H9 (cell line): ENCODE measurements at regions not wholly inside any gene's neighbourhood (a gene's known extent, or its start where the extent isn't known, plus 50 kb on each side); places are given as distances from the start of the nearest gene placed in this dataset.

ENCODE experiments used
- DNase-seq: peaks from one replicate; pipeline ENCODE4 v3.0.0-alpha.2; 2017
- H2AFZ ChIP-seq: one replicate; pipeline ENCODE4 v1.6.1; 2013; ENCODE audit warnings: mild to moderate bottlenecking, low read length, control low read depth, moderate library complexity
- H2AK5ac ChIP-seq: 2 replicates; pipeline ENCODE4 v1.6.1; 2013; ENCODE audit warnings: low read length, control low read depth, mixed read lengths; ENCODE audit not compliant: insufficient read length
- H2BK120ac ChIP-seq: one replicate; pipeline ENCODE4 v1.6.1; 2013; ENCODE audit warnings: low read depth, mild to moderate bottlenecking, low read length, control low read depth, inconsistent platforms; ENCODE audit not compliant: poor library complexity, severe bottlenecking
- H2BK12ac ChIP-seq: 2 replicates; pipeline ENCODE4 v1.6.1; 2013; ENCODE audit warnings: low read length, control low read depth, mixed read lengths, low read depth; ENCODE audit not compliant: insufficient read length
- H2BK15ac ChIP-seq: 2 replicates; pipeline ENCODE4 v1.6.1; 2013; ENCODE audit warnings: low read depth, low read length, control low read depth
- H2BK20ac ChIP-seq: one replicate; pipeline ENCODE4 v1.6.1; 2013; ENCODE audit warnings: low read depth, mild to moderate bottlenecking, low read length, control low read depth, inconsistent platforms; ENCODE audit not compliant: poor library complexity, severe bottlenecking
- H2BK5ac ChIP-seq: 2 replicates; pipeline ENCODE4 v1.6.1; 2013; ENCODE audit warnings: low read length, control low read depth, mixed read lengths; ENCODE audit not compliant: insufficient read length
- H3K14ac ChIP-seq: 2 replicates; pipeline ENCODE4 v1.6.1; 2013; ENCODE audit warnings: low read length, control low read depth; ENCODE audit not compliant: insufficient read depth
- H3K18ac ChIP-seq: 2 replicates; pipeline ENCODE4 v1.6.1; 2013; ENCODE audit warnings: low read depth, mild to moderate bottlenecking, mixed read lengths, low read length, control low read depth; ENCODE audit not compliant: insufficient read length
- H3K23ac ChIP-seq: 2 replicates; pipeline ENCODE4 v1.6.1; 2013; ENCODE audit warnings: low read length, control low read depth, mixed read lengths, low read depth; ENCODE audit not compliant: insufficient read length
- H3K23me2 ChIP-seq: 2 replicates; pipeline ENCODE4 v1.6.1; 2013; ENCODE audit warnings: low read depth, mild to moderate bottlenecking, mixed read lengths, low read length, control low read depth; ENCODE audit not compliant: insufficient read length, poor library complexity, severe bottlenecking
- H3K27ac ChIP-seq: 2 replicates; pipeline ENCODE4 v1.5.1; 2013; ENCODE audit warnings: low read length, control low read depth, mixed read lengths, low read depth; ENCODE audit not compliant: insufficient read length
- H3K27me3 ChIP-seq: 2 replicates; pipeline ENCODE4 v1.6.1; 2013; ENCODE audit warnings: low read length, control low read depth, inconsistent platforms; ENCODE audit not compliant: insufficient read depth
- H3K4ac ChIP-seq: 2 replicates; pipeline ENCODE4 v1.6.1; 2013; ENCODE audit warnings: low read depth, mild to moderate bottlenecking, control low read depth, inconsistent platforms, low read length, moderate library complexity
- H3K4me1 ChIP-seq: 2 replicates; pipeline ENCODE4 v1.6.1; 2013; ENCODE audit warnings: low read length, control low read depth, inconsistent platforms; ENCODE audit not compliant: insufficient read depth
- H3K4me2 ChIP-seq: 2 replicates; pipeline ENCODE4 v1.6.1; 2013; ENCODE audit warnings: low read length, control low read depth, mixed read lengths; ENCODE audit not compliant: insufficient read length, insufficient read depth
- H3K56ac ChIP-seq: 2 replicates; pipeline ENCODE4 v1.6.1; 2013; ENCODE audit warnings: low read depth, mild to moderate bottlenecking, mixed read lengths, low read length, control low read depth; ENCODE audit not compliant: insufficient read length
- H3K79me1 ChIP-seq: 2 replicates; pipeline ENCODE4 v1.6.1; 2013; ENCODE audit warnings: low read depth, mild to moderate bottlenecking, moderate library complexity, low read length, control low read depth, inconsistent platforms; ENCODE audit not compliant: insufficient read depth, poor library complexity, severe bottlenecking
- H3K79me2 ChIP-seq: 2 replicates; pipeline ENCODE4 v1.6.1; 2013; ENCODE audit warnings: low read length, control low read depth, inconsistent platforms; ENCODE audit not compliant: insufficient read depth
- H3K9ac ChIP-seq: 2 replicates; pipeline ENCODE4 v1.6.1; 2013; ENCODE audit warnings: low read length, control low read depth, mixed read lengths; ENCODE audit not compliant: insufficient read length; ENCODE audit errors: extremely low read depth
- H3K9me3 ChIP-seq: one replicate; pipeline ENCODE4 v1.6.1; 2013; ENCODE audit warnings: low read depth, low read length, inconsistent platforms; ENCODE audit not compliant: control insufficient read depth
- H3T11ph ChIP-seq: one replicate; pipeline ENCODE4 v1.6.1; 2013; ENCODE audit warnings: mild to moderate bottlenecking, low read length, control low read depth, inconsistent platforms
- H4K20me1 ChIP-seq: one replicate; pipeline ENCODE4 v1.6.1; 2013; ENCODE audit not compliant: control insufficient read depth, insufficient read length, insufficient read depth
- H4K5ac ChIP-seq: 2 replicates; pipeline ENCODE4 v1.6.1; 2013; ENCODE audit warnings: low read depth, mild to moderate bottlenecking, mixed read lengths, low read length, control low read depth; ENCODE audit not compliant: insufficient read length
- H4K8ac ChIP-seq: replicated peaks from 2 replicates; pipeline ENCODE4 v1.6.1; 2013; ENCODE audit warnings: low read length, control low read depth, mixed read lengths, low read depth; ENCODE audit not compliant: insufficient read length
- H4K91ac ChIP-seq: 2 replicates; pipeline ENCODE4 v1.6.1; 2013; ENCODE audit warnings: low read depth, mild to moderate bottlenecking, moderate library complexity, mixed read lengths, low read length, control low read depth; ENCODE audit not compliant: insufficient read length
- H3K27ac Mint-ChIP-seq, 3 experiments: 2 replicates in 2 of 3; 3 replicates in 1 of 3; pipeline ENCODE4 v1.8.0; 2020 to 2021; ENCODE audit warnings: mixed read lengths in 3 of 3, mild to moderate bottlenecking in 1 of 3, moderate library complexity in 1 of 3
- H3K27me3 Mint-ChIP-seq: 2 replicates; pipeline ENCODE4 v1.8.0; 2021; ENCODE audit warnings: low read depth, mild to moderate bottlenecking, moderate library complexity, mixed read lengths
- H3K36me3 Mint-ChIP-seq, 3 experiments: 2 replicates in 2 of 3; 3 replicates in 1 of 3; pipeline ENCODE4 v1.8.0; 2020 to 2021; ENCODE audit warnings: low read depth in 3 of 3, mixed read lengths in 3 of 3; ENCODE audit not compliant: insufficient read depth in 1 of 3
- H3K4me1 Mint-ChIP-seq, 2 experiments: 2 replicates each; pipeline ENCODE4 v1.8.0; 2020; ENCODE audit warnings: mixed read lengths in 2 of 2
- H3K4me3 Mint-ChIP-seq, 2 experiments: 2 replicates in 1 of 2; 3 replicates in 1 of 2; pipeline ENCODE4 v1.8.0; 2020 to 2021; ENCODE audit warnings: mild to moderate bottlenecking in 2 of 2, mixed read lengths in 2 of 2, moderate library complexity in 1 of 2
- H3K9me3 Mint-ChIP-seq, 2 experiments: 2 replicates in 1 of 2; 3 replicates in 1 of 2; pipeline ENCODE4 v1.8.0; 2020; ENCODE audit warnings: mild to moderate bottlenecking in 2 of 2, mixed read lengths in 2 of 2, moderate library complexity in 1 of 2
- CTCF ChIP-seq: fragments of 200-600 bp; sonication (generic); conservative IDR thresholded peaks from 3 replicates; pipeline ENCODE4 v1.8.0; 2021; ENCODE audit warnings: antibody characterized with exemption, mild to moderate bottlenecking
- WGBS: extraction: QIAGEN DNeasy Blood & Tissue Kit; methylation state at CpG from one replicate; pipeline ENCODE4 v1.1.7; 2013; ENCODE audit warnings: missing lambda C conversion rate, low lambda C conversion rate, mixed read lengths; ENCODE audit not compliant: insufficient read length; ENCODE audit errors: extremely low coverage; 5-methylcytosine and 5-hydroxymethylcytosine counted together

GRCh38 chr18:1658908-1659566 lies 754.4 kb downstream of the ADCYAP1 start:
- Histone ChIP-seq H3K27me3 (no peaks in the 10 kb centered on the region), H3K79me1 (no peaks in the 10 kb centered on the region), H3K79me2 (no peaks in the 10 kb centered on the region), H2AK5ac (no peak overlapping the region), H3K4ac (no peak overlapping the region), H2BK12ac (no peak overlapping the region), H2BK20ac (no peak overlapping the region), H2AFZ (peak overlapping the region; percentile 73), H4K5ac (no peak overlapping the region), H2BK120ac (no peak overlapping the region), H4K20me1 (no peaks in the 10 kb centered on the region), H3K27ac (no peak overlapping the region), H3K4me2 (no peak overlapping the region), H4K91ac (no peak overlapping the region), H3K23me2 (no peaks in the 10 kb centered on the region), H2BK15ac (no peak overlapping the region), H3K9ac (no peak overlapping the region), H3K14ac (no peak overlapping the region), H3T11ph (no peak overlapping the region), H3K9me3 (no peaks in the 10 kb centered on the region), H3K18ac (no peak overlapping the region), H2BK5ac (no peak overlapping the region), H3K56ac (no peak overlapping the region), H3K23ac (no peak overlapping the region), H4K8ac (no peak overlapping the region), H3K4me1 (no peaks in the 10 kb centered on the region; the same call in 1 of the 2 replicates)
- no peak for TF ChIP-seq CTCF
- Mint-ChIP-seq H3K27me3 (no peaks in the 10 kb centered on the region), H3K4me3 (no peak overlapping the region), H3K9me3 (no peaks in the 10 kb centered on the region), H3K27ac (no peak overlapping the region; a peak in 1 of 7 replicates), H3K36me3 (no peaks in the 10 kb centered on the region), H3K4me1 (no peaks in the 10 kb centered on the region)
- DNase-seq, result no peak
- WGBS, result no CpG with 5 or more reads among the region's 9 CpGs
